GM23248 (cell line): ENCODE measurements at regions not wholly inside any gene's neighbourhood (a gene's known extent, or its start where the extent isn't known, plus 50 kb on each side); places are given as distances from the start of the nearest gene placed in this dataset.

Source experiments
- EZH2 ChIP-seq: fragments of 200-600 bp; sonication (generic); IDR thresholded peaks from 2 replicates; pipeline ENCODE4 v1.6.1; 2018; ENCODE audit warnings: antibody characterized with exemption, mild to moderate bottlenecking; ENCODE audit not compliant: insufficient read depth, poor library complexity, severe bottlenecking
- EZH2phosphoT487 ChIP-seq: fragments of 200-600 bp; sonication (generic); IDR thresholded peaks from 2 replicates; pipeline ENCODE4 v1.6.1; 2018; ENCODE audit warnings: antibody characterized with exemption, moderate library complexity, mild to moderate bottlenecking, low read depth; ENCODE audit not compliant: insufficient read depth

DNA sequence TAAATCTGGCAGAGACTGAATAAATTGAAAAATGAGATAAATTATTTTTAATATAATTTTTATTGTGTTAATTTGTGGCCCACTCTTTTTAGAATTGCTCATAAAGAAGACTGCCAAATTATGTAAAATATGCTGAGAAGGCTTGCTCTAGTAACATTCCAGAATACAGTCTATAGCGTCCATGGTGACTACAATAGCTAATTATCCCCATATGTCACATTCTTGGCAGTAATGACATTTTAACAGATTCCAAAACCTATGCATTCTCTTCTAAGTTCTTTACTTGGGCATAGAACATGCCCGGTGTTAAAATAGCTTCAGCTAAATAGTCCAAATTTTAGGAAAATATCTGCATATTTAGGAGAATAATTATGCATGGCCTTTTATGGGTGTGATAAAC lies 697.0 kb upstream of the SEMA6A start:
- no peak for TF ChIP-seq EZH2
- TF ChIP-seq EZH2phosphoT487: no peak
